Islet of Langerhans (tissue), 1 donor: ENCODE measurements at regions not wholly inside any gene's neighbourhood (a gene's known extent, or its start where the extent isn't known, plus 50 kb on each side); places are given as distances from the start of the nearest gene placed in this dataset.
"Not testable (repeated sequence)": the region's sequence is repeated elsewhere in the genome, so short reads cannot be mapped to it uniquely, and the experiment has no call there.

Source experiments
- FAIRE-seq: peaks from one replicate; lab custom pipeline; 2011; peaks lifted over from hg19 to GRCh38; lab: Jason Lieb, UNC

DNA sequence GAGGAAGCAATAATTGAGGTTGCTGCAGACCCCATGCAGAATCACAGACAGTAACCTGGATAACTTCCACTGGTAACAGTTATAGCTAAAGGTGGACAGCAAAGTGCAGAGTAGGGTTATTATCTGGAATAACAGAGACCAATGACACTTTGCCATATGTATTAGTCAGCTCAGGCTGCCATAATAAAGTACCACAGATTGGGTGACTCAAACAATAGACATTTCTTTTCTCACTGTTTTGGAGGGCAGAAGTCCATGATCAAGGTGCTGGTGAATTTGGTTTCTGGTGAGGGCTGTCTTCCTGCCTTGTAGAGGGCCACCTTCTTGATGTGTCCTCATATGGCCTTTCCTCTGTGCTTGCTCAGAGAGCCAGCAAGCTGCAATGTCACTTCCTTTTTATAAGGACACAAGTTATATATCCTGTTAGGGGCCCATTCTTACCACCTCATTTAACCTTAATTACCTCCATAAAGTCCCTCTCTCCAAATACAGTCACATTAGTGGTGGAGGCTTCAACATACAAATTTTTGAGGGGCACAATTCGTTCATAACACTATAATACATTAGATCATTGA, 191.0 kb upstream of the LRP1B start:
- FAIRE-seq, result no peak

DNA sequence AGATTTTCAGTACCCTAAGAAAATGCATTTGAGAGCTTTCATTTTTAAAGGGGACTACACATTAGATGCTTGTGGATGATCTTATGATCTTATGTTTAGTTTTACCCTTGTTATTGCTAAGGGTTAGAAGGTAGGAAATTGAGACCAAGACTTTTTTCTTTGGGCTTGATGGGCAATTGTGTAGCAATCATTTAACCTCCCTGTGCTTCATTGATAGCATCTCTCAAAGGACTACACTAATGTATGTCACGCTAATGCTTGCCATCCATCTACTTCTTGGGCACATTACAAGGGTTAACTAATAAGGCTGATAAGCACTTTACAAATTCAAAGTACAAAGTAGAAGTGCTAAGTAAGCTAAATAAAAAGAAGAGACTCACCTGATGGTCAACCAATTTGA, 189.3 kb upstream of the LRP1B start:
- no peak for FAIRE-seq

DNA sequence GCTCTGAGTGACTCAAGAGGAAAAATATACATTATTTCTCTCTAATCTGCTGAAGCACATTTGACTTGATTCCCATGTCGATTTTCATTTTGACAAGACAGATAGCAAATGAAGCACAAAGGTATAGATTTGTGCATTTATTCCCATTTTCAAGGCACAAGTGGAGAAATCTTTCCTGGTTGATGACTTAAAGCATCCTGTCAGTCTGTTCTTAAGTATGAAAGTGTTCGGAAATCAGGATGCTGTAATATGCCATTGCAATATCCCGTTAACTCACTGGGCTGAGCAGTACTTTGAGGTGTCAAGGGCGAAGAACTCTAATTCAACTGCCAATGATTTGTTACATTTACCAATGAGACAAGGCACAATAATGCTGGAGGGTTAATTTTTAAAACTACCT, 185.2 kb upstream of the LRP1B start:
- FAIRE-seq, result no peak

DNA sequence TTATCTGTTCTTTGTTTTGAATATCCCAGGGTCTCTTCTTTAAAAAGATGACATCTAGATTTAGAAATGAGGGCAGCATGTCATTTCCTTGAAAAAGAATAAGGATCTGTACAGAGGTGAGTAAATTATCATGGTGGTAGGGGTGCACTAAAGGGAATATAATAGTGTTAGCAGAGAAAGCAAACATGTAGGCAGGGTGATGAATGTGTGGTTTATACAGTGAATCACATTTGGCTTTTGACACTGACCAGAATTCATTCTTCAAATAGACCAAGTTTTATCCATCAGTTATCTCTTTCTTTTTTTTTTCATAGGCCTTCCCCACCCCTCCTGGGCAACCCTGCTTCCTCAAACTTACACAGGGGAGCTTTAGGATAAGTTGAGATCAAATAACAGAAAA, 184.5 kb upstream of the LRP1B start:
- FAIRE-seq, result no peak

DNA sequence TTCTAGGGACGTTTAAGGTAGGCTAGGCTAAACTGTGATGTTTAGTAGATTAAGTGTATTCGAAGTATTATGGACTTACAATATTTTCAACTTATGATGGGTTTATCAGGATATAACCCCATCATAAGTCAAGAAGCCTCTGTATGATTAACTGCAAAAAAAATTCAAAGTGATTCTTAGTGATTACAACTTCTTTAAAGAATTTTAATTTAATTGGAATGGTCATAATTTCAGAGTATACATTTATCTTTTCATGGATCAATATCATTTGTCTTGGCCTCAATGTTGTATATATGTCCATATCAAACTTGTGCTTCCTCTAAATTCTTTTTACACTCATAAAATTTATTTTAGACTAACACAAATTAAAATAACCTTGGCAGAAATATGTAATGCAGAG, 183.3 kb upstream of the LRP1B start:
- no peak for FAIRE-seq

DNA sequence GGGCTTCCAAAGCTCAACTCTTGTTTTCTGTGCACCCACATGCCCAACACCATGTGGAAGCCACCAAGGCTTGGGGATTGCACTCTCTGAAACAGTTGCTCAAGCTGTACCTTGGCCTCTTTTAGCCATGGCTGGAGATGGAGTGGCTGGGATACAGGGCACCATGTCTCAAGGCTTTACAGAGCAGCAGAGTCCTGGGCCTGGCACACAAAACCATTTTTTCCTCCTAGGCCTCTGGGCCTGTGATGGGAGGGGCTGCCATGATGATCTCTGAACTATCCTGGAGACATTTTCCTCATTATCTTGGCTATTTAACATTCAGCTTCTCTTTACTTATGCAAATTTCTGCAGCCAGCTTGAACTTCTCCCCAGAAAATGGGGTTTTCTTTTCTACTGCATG, 179.7 kb upstream of the LRP1B start:
- no peak for FAIRE-seq

DNA sequence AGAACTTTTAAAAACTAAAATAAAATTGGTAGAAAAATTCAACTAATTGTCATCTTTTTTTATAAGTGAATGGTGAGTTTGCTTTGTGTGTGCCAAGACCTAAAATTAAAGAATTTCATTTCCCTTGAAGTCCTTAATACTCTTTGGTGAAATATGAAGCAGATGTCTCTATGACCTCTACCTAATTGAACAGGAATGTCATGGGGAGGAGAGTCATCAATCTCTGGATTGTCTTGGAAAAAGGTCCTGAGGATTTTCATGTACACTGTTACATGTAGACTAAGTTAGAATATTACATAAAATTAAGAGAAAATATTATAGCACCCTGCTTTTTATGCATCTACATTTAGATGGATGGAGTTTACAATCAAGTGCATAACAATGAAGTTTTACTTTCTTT, 177.9 kb upstream of the LRP1B start:
- FAIRE-seq, result no peak

DNA sequence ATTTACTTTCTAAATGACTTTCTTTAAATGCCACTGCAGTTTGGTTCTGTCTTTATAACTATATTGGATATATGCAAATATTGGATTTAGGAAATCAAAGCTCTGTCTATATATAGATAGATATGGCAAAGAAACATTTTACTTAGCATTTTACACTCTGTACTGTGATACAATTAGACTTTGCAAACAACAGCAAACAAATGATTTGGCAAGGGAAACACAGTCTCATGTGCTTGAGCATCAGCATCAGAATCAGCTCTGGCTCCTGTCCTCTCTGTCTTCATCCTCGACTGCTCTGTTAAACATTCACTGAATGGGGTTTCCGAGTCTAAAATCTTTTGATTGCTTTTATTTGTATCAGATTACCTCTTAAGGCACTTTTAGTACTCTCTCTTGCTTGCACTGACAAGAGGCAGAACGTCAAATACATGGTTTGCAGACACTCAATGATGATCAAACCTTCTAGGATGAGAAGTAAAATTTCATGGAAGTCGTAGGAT, 176.8 kb upstream of the LRP1B start:
- FAIRE-seq, result no peak

DNA sequence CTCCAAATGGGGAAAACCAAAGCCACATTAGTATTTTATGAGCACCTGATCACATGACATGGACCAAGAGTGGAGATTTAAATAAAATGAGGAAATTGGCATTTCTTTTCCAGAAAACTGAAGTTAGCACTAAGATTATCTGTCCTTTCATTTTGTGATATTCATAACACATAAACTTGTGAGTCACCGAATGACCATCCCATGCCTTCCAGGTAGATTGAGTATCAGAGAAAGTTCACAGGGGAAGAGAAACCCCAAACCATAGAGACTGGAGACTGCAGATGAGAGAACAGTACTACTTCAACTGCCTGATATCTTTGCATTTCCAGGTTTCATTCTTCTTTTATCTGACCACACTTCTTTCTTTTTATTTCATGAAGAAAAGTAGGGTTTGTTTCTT, 176.3 kb upstream of the LRP1B start:
- FAIRE-seq, result no peak

DNA sequence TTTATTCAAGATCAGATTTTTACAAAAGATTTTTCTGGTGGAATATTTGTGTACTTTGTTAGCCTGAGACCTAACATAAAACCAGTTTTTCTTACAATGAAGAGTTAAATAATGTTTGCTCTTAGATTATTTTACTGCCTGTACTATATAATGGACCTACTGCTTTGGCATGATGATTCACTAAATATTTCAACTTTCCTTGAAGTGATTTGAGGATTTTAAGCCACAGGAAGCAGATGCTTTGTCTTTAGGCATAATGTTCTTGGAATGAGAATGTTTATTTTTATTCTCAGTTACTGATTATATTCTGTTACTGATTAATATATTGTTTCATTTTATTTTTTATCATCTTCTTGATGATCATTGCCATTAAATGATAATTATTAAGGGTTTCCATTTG, 175.3 kb upstream of the LRP1B start:
- no peak for FAIRE-seq

DNA sequence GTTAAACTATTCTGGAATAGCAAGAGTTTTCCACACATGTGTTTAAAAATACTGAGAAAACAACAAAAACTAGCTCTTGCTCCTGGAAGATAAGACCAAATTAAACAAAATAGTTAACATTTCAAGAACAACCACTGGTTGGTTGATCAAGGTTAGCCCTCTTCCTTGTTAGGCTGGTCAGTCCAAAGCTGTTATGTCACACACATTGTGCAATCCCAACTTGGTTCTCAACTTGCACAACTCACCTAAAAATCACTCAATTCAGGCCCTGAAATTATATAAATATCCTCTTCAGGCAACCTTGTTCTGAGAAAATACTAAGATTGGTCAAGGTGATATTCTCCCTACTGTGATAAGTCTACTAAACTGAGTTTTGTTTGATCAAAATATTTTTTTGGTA, 169.7 kb upstream of the LRP1B start:
- no peak for FAIRE-seq

DNA sequence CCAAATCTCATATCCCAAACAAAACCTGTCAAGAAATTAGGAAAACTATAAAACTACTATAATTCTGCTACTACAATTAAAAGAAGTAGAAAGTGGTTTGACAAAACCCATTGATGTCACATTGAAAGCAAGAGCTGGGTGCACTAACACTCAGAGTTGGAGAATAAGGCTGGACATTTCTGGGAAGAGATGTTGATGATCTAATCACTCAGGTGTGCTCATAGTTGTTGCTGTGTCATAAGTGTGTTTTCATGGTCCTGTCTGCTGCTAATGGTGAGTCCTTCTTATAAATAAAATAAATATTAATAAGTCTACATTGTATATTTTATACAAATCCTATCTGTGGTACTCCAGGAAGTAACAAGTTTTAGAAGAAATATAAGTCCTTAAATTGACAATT, 168.2 kb upstream of the LRP1B start:
- no peak for FAIRE-seq

DNA sequence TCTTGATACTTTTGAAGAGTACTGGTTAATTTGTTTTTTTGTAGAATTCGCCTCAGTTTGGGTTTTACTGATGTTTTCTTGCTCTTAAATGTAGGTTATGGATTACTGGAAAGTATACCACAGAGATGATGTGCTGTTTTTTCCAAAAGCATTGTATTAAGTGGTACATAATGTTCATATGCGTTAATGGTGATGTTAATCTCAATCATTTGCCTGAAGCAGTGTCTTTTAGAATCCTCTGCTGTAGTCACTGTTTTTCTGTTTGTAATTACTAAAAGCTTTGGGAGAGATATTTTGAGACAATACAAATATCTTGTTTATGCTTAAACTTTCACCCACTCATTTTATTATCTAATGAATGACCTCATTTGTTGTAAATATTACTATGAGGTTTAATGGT, 163.4 kb upstream of the LRP1B start:
- no peak for FAIRE-seq

DNA sequence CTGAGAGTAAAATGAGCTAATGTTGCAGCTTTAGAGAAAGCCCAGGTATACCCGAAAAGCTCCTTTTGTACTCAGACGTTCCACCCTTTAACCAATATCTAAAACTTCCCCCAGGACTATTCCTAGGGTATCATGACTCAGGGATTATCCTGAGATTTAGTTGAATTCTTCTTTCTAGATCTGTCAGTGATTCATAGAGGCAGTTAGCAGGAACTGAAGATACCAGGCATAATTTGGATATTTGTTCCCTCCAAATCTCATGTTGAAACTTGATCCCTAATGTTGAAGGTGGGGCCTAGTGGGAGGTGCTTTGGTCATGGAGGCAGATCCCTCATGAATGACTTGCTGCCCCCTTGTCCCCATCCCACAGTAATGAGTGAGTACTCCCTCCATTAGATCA, 161.2 kb upstream of the LRP1B start:
- no peak for FAIRE-seq

DNA sequence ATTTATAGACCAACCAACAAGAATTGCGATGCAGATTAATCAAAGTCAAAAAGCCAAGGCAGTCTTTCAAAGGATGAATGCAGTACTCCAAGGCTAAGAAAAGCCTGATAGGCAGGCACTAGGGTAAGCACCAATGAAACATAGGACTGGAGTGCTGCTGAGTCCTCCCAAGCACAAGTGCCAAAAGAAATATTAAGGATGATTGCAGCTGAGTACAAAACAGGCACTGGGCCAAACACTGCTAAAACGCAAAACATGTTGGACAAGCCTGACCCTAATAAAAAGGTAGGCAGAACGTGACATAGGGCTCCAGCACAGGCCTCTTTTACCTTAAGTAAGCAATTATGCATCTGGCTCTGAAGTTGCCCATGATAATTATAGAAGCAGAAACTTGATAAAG, 160.1 kb upstream of the LRP1B start:
- FAIRE-seq, result peak; percentile 17

DNA sequence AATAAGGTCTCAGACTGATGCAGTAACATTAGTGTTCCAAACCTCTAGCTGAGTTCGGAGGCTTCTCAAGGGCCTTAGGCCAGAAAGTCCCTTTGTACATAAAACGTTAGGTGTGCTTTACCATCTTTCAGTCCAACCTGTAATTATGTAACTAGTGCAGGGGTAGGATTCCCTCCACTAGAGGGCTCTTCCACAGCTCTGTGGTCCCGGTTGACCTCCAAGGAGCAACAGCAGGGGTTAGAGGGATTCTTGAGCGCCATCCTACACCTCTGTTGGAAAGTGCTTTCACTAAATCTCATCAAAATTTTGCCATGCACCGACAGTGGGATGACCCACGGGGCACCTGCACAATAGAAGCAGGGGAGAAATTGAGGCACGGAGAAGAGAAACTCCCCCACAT, 155.8 kb upstream of the LRP1B start:
- no peak for FAIRE-seq

DNA sequence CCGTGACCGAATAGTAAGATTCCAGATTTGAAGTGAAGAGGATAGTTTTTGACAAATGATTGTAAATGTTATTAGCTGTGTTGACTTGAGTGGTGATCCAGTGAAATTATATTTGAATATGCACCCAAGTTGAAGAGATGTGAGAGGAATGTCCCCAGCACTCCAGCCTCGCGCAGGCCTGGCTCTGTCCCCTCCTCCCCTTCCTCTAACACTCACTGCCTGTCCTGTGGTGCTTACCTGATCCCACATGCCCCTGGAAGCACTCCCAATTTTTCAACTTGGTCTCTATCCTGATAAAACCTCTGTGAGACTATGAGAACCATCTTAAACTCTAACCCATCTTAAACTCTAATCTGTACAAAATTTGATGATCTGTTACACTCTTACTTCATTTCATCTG, 154.7 kb upstream of the LRP1B start:
- FAIRE-seq, result no peak

DNA sequence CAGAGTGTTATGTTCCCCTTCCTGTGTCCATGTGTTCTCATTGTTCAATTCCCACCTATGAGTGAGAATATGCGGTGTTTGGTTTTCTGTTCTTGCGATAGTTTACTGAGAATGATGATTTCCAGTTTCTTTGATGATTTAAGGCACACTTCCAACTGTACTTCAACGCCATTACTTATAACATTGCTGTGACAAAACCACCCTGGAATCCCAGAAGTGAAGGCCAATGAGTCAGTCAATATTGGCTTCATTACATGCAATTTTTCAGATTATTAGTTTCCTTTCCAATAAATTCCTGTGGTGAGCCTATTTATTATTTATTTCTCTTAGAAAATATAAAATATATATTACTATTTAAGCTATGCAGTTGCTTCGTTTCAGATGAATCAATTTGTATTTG, 153.5 kb upstream of the LRP1B start:
- not testable (repeated sequence) for FAIRE-seq

DNA sequence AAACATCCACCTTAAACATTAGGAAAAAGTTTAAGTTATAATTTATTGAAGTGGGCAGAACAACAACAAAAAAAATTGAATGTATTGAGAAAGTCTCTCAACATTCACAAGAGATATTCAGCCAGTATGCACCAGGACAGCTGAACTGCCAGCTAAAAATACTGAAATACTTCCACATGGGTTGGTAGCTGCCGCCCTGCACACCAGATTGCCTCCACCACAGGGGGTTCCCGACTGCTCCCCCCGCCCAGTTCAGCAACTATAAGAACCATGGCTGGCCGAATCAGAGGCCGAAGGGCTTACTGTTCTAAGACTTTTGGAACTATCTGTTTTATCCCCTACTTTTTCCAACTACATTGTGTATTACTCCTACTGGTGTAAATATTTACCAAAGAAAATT, 150.0 kb upstream of the LRP1B start:
- FAIRE-seq, result no peak

DNA sequence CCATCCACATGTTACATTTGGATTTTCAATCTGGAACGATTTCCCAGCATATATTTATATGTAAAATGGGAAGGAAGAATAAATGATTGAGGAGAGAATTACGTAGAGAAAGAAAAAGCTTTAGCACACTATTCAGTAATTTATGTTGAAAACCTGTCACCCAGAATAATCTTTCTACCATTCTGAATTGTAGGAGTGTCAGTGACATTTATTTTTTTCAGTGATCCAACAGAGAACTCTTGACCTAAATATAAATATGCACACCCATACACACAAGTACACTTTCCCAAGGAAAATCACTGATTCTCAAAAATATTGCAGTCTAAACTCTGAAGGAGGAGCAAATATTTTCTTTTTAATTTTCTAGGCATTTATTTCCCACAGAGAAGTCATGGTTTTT, 140.2 kb upstream of the LRP1B start:
- no peak for FAIRE-seq

DNA sequence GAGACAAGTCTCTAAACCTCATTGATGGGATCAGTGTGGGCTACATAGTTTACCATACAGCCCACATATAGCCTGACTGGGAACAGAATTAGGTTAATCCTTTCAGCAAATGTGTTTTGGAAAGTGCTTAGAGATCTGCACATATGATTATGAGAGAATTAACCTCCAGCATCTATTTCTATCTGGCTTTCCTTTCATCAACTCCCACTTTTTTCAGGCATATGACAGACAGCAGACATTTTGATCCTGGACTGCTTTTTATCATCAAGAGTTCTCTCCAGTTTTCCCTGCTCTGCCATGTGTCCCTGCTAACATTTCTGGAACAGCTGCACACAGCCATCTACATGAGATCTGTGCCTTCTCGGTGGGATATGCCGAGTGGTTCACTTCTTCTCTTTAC, 139.5 kb upstream of the LRP1B start:
- FAIRE-seq, result no peak

DNA sequence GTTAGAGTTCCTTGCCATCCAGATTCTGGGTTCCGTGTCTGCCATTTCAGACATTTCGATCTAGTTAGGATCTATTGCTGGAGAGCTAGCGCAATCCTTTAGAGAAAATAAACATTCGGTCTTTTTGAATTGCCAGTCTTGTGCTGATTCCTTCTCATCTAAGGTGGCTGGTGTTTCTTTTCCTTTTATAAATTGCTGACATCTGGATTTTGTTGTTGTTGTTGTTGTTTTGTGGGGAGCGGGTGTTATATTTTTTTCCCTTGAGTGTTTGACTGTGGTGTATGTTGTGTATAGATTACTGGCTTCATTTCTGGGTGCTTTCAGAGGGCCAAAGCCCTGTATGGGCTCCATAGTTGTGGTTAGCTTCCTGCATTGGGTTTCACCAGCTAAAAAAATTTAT, 128.5 kb upstream of the LRP1B start:
- FAIRE-seq, result no peak

DNA sequence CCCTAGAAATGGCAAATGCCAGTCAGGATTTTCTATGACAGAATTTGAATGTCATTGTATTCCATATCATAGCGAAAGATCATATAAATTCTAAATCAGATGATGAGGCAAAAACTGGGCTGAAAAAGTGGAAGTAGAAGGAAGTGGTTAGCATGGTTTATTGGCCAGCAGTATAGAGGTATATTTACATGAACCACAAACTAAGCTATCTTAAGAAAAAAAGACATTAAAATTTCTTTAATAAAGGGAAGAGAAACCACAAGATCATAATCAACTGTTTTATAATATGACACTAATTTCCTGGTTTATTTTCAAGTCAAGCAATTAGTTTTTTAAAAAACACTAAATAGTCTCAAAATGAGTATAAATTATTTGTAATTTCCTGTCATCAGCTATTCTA, 123.2 kb upstream of the LRP1B start:
- no peak for FAIRE-seq

DNA sequence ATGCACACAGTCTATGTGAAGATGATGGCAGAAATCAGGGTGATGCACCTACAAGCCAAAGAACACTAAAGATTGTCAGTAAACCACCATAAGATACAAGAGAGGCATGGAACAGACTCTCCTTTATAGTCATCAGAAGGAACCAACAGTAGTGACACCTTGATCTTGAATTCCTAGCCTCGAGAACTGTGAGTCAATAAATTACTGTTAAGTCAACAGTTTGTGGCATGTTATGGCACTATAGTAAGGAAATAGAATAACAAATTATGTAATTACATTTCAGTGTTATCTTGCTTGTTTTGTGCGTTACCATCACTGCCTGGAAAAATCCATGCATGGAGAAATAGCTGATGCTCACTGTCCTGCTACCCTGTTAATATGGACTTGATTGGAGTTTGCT, 110.2 kb upstream of the LRP1B start:
- no peak for FAIRE-seq

DNA sequence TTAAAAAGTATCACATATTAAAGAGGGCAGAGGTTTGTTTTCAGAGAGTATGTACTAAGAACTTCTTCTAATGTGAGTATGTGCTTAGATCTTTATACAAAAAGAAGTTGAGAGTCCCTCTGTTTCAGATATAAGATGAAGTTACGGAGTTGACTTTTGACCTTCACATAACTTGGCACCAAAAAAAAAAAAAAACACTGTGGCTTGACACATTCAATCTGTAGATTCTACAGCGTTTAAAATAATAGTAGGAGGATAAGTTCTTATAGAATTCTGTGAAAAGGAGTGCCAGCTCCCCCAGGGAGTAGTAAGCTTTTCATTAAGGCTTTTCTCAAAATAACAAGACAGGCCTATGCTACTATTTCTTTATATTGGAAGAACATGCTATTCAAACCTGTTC, 105.4 kb upstream of the LRP1B start:
- FAIRE-seq, result no peak
